ENCODE measurements at regions not wholly inside any gene's neighbourhood (a gene's known extent, or its start where the extent isn't known, plus 50 kb on each side); places are given as distances from the start of the nearest gene placed in this dataset.
A peak's percentile ranks its signal among the peaks of the same experiment; 100 is the strongest.

GRCh38 chr14:96617635-96618034 lies 115.5 kb downstream of the PAPOLA start:
- no peak for DNase-seq

- no peak for DNase-seq
These were observed 120.7 kb downstream of the PAPOLA start for GRCh38 chr14:96622926-96623325.

GRCh38 chr14:96623676-96624484 lies 121.7 kb downstream of the PAPOLA start:
- DNase-seq = no peak

- DNase-seq = no peak
These were observed 122.7 kb downstream of the PAPOLA start for GRCh38 chr14:96624661-96625425.

GRCh38 chr14:96625426-96625985 lies 123.3 kb downstream of the PAPOLA start:
- DNase-seq = no peak

- no peak for DNase-seq
These were observed 124.1 kb downstream of the PAPOLA start for GRCh38 chr14:96626121-96626768.

GRCh38 chr14:96626916-96627315 lies 124.7 kb downstream of the PAPOLA start:
- DNase-seq = peak; percentile 47

- DNase-seq = no peak
These were observed 125.2 kb downstream of the PAPOLA start for GRCh38 chr14:96627386-96627785.

- no peak for DNase-seq
These were observed 125.9 kb downstream of the PAPOLA start for GRCh38 chr14:96627811-96628775.

- no peak for DNase-seq
These were observed 126.9 kb downstream of the PAPOLA start for GRCh38 chr14:96629082-96629481.

GRCh38 chr14:96629558-96630222 lies 127.5 kb downstream of the PAPOLA start:
- no peak for DNase-seq

GRCh38 chr14:96630281-96630680 lies 128.1 kb downstream of the PAPOLA start:
- no peak for DNase-seq

- no peak for DNase-seq
These were observed 128.8 kb downstream of the PAPOLA start for GRCh38 chr14:96631030-96631429.

GRCh38 chr14:96631621-96632362 lies 129.6 kb downstream of the PAPOLA start:
- no peak for DNase-seq

- DNase-seq = no peak
These were observed 130.2 kb downstream of the PAPOLA start for GRCh38 chr14:96632363-96632758.

GRCh38 chr14:96633096-96633495 lies 130.9 kb downstream of the PAPOLA start:
- no peak for DNase-seq

GRCh38 chr14:96634481-96634880 lies 132.3 kb downstream of the PAPOLA start:
- DNase-seq = no peak

GRCh38 chr14:96634896-96635295 lies 132.7 kb downstream of the PAPOLA start:
- DNase-seq = no peak

- DNase-seq = no peak
These were observed 133.7 kb downstream of the PAPOLA start for GRCh38 chr14:96635850-96636249.

GRCh38 chr14:96637521-96637920 lies 135.3 kb downstream of the PAPOLA start:
- no peak for DNase-seq
